AG09319 (cell line): ENCODE measurements at regions not wholly inside any gene's neighbourhood (a gene's known extent, or its start where the extent isn't known, plus 50 kb on each side); places are given as distances from the start of the nearest gene placed in this dataset.

Source experiments
- DNase-seq: peaks from one replicate; pipeline ENCODE4 v3.0.0-alpha.2; 2010; ENCODE audit warnings: low read depth; ENCODE audit errors: extremely low read depth
- CTCF ChIP-seq: IDR thresholded peaks from 2 replicates; pipeline ENCODE4 v1.5.1; 2011; ENCODE audit warnings: low read depth, mild to moderate bottlenecking, inconsistent platforms, low read length, moderate library complexity

GRCh38 chr3:154969366-154969765, 110.8 kb upstream of the MME start:
- TF ChIP-seq CTCF = no peak
- DNase-seq = no peak

DNA sequence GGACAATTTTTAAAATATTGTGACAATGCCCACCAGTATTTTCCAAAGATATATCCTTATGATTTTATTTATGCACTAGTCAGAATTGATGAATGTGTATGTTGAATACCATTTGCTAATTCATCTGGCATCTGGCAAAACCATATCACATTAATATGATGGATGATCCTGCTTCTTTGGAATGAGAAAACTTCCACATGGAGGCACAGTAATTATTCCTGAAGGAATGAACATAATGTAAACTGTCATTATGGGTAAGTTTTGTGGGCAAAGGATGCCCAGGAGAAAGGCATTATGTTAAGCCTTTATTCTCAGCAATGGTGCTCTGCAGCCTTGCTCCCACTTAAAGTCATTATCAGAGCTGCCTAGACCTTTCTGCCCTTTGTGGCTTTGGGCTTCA, 113.0 kb upstream of the MME start:
- no peak for DNase-seq
- no peak for TF ChIP-seq CTCF

GRCh38 chr3:154956815-154957214, 123.3 kb upstream of the MME start:
- DNase-seq = no peak
- no peak for TF ChIP-seq CTCF

DNA sequence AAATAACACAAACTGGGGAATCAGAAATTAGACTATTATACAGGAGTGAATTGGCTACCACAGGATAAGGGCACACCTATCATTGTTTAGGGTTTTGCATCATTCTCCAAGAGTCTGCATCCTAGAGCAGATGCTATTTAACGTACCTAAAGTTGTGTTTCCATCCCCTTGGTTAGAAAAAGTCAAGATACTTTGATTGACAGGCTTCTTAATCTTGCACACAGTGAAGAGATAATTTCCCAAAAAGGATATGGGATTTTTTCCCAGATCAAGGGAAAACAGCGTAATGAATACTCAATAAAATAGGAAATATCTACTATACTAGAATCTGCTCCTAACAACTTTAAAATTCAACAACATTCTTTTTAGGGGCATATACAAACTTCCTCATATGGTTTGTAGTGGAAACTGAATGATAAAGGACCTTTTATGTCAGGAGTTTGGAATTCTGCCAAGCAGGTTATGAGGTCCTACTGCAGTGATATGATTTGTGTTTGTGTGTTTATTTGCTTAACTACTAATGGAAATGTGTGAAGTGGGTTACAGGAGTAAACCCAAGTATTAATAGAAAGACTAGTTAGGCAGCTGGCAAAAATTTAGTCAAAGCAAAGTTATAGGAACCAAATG, 124.1 kb upstream of the MME start:
- TF ChIP-seq CTCF = no peak
- no peak for DNase-seq

- peak; percentile 55 for TF ChIP-seq CTCF
- no peak for DNase-seq
Measured at GRCh38 chr3:154954757-154955156, 125.4 kb upstream of the MME start.

DNA sequence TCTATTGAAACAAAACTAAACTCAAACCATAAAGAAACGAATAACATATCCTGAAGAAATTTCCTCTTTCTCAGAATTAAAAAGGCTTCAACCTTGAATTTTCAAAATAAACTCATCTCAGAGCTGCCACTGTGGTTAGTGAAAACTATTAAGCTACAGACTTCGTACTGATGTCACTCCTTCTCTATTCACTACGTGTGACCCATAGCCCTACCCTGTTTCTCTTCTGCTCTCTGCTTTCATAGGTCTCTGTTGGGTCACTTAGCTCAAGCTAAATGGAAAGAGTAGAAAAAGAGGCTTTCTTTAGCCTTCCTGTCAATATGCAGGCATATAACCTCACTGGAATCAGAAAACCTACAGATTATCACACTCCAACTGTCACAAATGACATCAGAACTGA, 126.6 kb upstream of the MME start:
- DNase-seq = no peak
- no peak for TF ChIP-seq CTCF

DNA sequence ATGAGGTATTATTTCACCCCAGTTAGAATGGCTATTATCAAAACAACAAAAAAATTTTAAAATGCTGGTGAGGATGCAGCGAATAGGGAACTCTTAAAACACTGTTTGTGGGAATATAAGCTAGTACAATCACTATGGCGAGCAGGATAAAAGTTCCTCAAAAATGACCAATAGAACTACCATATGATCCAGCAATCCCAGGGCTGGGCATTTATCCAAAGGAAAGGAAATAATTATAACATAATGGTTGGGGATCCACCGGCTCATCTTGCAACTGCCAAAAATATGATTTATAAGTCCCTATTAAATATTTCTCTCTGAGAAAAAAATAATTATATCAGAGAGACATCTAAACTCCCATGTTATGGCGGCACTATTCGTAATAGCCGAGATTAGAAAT, 127.6 kb upstream of the MME start:
- TF ChIP-seq CTCF = no peak
- DNase-seq = no peak
